Loucy (cell line): ENCODE measurements at regions not wholly inside any gene's neighbourhood (a gene's known extent, or its start where the extent isn't known, plus 50 kb on each side); places are given as distances from the start of the nearest gene placed in this dataset.

Source experiments
- H2AFZ ChIP-seq: fragments of 200-600 bp; sonication (generic); 2 replicates; pipeline ENCODE4 v1.6.0; 2016; ENCODE audit warnings: antibody characterized with exemption, mild to moderate bottlenecking, low read length, moderate library complexity
- H3F3A ChIP-seq: fragments of 200-600 bp; 2 replicates; pipeline ENCODE4 v1.6.0; 2016; ENCODE audit warnings: antibody characterized with exemption, low read depth, mild to moderate bottlenecking
- H3K27me3 ChIP-seq: fragments of 200-600 bp; sonication (generic); 2 replicates; pipeline ENCODE4 v1.6.1; 2014; ENCODE audit warnings: low read length, mild to moderate bottlenecking; ENCODE audit not compliant: insufficient read depth, poor library complexity, severe bottlenecking
- H3K36me3 ChIP-seq: fragments of 200-600 bp; sonication (generic); 2 replicates; pipeline ENCODE4 v1.6.1; 2016; ENCODE audit warnings: low read length; ENCODE audit not compliant: insufficient read depth
- H3K4me1 ChIP-seq: fragments of 200-600 bp; sonication (generic); 2 replicates; pipeline ENCODE4 v1.5.1; 2014; ENCODE audit warnings: low read length, mild to moderate bottlenecking; ENCODE audit not compliant: insufficient read depth, poor library complexity, severe bottlenecking
- H3K4me2 ChIP-seq: fragments of 200-600 bp; sonication (generic); 2 replicates; pipeline ENCODE4 v1.6.0; 2014; ENCODE audit warnings: antibody characterized with exemption, low read length, low read depth, mild to moderate bottlenecking; ENCODE audit not compliant: poor library complexity, severe bottlenecking
- H3K4me3 ChIP-seq: fragments of 200-600 bp; sonication (generic); 2 replicates; pipeline ENCODE4 v1.5.1; 2014; ENCODE audit warnings: low read length, mild to moderate bottlenecking, mixed read lengths; ENCODE audit not compliant: poor library complexity, severe bottlenecking
- H3K79me2 ChIP-seq: fragments of 200-600 bp; sonication (generic); 2 replicates; pipeline ENCODE4 v1.6.1; 2014; ENCODE audit warnings: low read length; ENCODE audit not compliant: insufficient read depth
- H3K9ac ChIP-seq: fragments of 200-600 bp; sonication (generic); 2 replicates; pipeline ENCODE4 v1.6.0; 2014; ENCODE audit warnings: mild to moderate bottlenecking, low read depth, low read length, moderate library complexity; ENCODE audit not compliant: poor library complexity, severe bottlenecking
- H3K9me2 ChIP-seq: fragments of 200-600 bp; sonication (generic); replicated peaks from 2 replicates; pipeline ENCODE4 v1.6.1; 2016; ENCODE audit warnings: low read depth, low read length, mixed read lengths
- H3K9me3 ChIP-seq: fragments of 200-600 bp; sonication (generic); 2 replicates; pipeline ENCODE4 v1.6.1; 2014; ENCODE audit warnings: mild to moderate bottlenecking, antibody characterized with exemption, low read length, low read depth; ENCODE audit not compliant: insufficient read depth
- H4K20me1 ChIP-seq: fragments of 200-600 bp; sonication (generic); 2 replicates; pipeline ENCODE4 v1.6.0; 2014; ENCODE audit warnings: antibody characterized with exemption, low read length, mild to moderate bottlenecking; ENCODE audit not compliant: insufficient read depth, poor library complexity, severe bottlenecking
- EZH2phosphoT487 ChIP-seq: fragments of 200-600 bp; IDR thresholded peaks from 2 replicates; pipeline ENCODE4 v1.6.1; 2018; ENCODE audit warnings: antibody characterized with exemption, mild to moderate bottlenecking, moderate library complexity, borderline replicate concordance
- TF ChIP-seq, protein P1 (sequence below): fragments of 200-600 bp; sonication (generic); conservative IDR thresholded peaks from 2 replicates; pipeline ENCODE4 v1.5.1; 2014; ENCODE audit warnings: mild to moderate bottlenecking, antibody characterized with exemption, low read length

DNA sequence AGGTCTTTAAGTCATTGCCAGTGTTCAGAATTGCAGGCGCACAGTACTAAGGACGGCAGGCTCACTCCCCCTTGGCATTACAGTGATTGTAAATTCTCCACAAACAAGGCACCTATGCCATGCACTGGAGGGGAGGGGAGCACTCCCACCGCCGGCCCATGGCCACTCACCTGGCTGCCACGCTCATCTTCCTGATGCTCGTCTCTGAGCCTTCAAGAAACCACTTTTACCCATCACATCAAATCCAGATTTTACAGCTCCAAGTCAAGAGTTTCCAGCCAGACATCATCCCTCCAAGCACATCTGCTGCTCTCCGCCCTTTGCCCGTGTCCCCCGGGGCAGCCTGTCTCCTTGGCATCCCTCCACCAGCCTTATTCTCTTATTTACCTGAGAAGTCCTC is 350.2 kb upstream of the SHH start:
- H3K27me3 ChIP-seq = no peaks in the 10 kb centered on the region
- no peak overlapping the region for H3K9ac ChIP-seq
- no peaks in the 10 kb centered on the region for H4K20me1 ChIP-seq
- H3K4me1 ChIP-seq = no peaks in the 10 kb centered on the region
- H3K36me3 ChIP-seq = no peaks in the 10 kb centered on the region
- no peak overlapping the region for H3K4me2 ChIP-seq
- no peak overlapping the region for H3K4me3 ChIP-seq
- H3K79me2 ChIP-seq = no peaks in the 10 kb centered on the region
- H3K9me3 ChIP-seq = peaks cover 2% of the 10 kb centered on the region; the same call in 1 of the 2 replicates
- no peaks in the 10 kb centered on the region for H3F3A ChIP-seq
- TF ChIP-seq, protein P1, sequence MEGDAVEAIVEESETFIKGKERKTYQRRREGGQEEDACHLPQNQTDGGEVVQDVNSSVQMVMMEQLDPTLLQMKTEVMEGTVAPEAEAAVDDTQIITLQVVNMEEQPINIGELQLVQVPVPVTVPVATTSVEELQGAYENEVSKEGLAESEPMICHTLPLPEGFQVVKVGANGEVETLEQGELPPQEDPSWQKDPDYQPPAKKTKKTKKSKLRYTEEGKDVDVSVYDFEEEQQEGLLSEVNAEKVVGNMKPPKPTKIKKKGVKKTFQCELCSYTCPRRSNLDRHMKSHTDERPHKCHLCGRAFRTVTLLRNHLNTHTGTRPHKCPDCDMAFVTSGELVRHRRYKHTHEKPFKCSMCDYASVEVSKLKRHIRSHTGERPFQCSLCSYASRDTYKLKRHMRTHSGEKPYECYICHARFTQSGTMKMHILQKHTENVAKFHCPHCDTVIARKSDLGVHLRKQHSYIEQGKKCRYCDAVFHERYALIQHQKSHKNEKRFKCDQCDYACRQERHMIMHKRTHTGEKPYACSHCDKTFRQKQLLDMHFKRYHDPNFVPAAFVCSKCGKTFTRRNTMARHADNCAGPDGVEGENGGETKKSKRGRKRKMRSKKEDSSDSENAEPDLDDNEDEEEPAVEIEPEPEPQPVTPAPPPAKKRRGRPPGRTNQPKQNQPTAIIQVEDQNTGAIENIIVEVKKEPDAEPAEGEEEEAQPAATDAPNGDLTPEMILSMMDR = no peak
- TF ChIP-seq EZH2phosphoT487 = no peak
- no peak overlapping the region for H2AFZ ChIP-seq
- no peaks in the 10 kb centered on the region for H3K9me2 ChIP-seq

DNA sequence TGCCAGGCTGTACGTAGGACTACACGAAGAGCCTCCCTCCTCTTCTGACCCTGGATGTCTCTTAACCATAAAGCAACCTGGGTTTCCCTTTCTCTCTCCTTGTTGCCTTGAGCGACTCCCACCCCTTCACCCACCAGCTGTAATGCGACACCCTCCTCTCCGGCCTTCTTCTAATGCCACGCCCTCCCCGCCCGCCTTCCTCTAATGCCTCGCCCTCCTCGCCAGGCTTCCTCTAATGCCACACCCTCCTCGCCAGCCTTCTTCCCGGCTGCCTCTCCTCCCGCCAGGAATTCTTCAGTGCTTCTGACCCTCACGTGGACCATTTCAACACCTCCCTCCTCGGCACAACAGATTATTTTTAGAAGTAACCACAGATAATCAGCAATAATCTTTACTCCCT is 348.5 kb upstream of the SHH start:
- H4K20me1 ChIP-seq = no peaks in the 10 kb centered on the region
- no peak overlapping the region for H2AFZ ChIP-seq
- no peak for TF ChIP-seq EZH2phosphoT487
- TF ChIP-seq, protein P1 = no peak

DNA sequence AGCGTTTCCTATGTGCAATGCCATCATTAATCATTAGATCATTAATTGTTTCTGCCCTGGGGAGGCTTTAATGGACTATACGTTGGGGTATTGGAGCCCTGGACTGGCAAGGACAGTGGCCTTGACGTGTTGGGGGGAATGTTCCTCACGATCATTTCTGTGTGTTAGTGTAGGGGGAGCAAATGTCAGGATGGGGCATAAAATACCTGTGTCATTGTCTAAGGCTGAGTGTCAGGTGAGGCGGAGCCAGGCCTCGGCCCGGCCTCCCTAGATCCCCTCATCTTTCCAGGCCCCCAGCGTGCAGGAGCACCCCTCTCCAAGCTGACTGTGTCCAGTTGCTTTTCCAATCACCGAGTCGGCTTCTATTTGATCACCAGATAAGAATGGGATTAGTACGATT is 346.4 kb upstream of the SHH start:
- H3K9me2 ChIP-seq = no peaks in the 10 kb centered on the region
- no peaks in the 10 kb centered on the region for H3K27me3 ChIP-seq
- H3K4me3 ChIP-seq = no peak overlapping the region
- no peaks in the 10 kb centered on the region for H3K4me1 ChIP-seq
- H3K4me2 ChIP-seq = no peak overlapping the region
- H2AFZ ChIP-seq = no peak overlapping the region
- no peaks in the 10 kb centered on the region for H4K20me1 ChIP-seq
- H3K9me3 ChIP-seq = peaks cover 2% of the 10 kb centered on the region; the same call in 1 of the 2 replicates
- no peaks in the 10 kb centered on the region for H3K36me3 ChIP-seq
- H3F3A ChIP-seq = no peaks in the 10 kb centered on the region
- H3K9ac ChIP-seq = no peak overlapping the region
- H3K79me2 ChIP-seq = no peaks in the 10 kb centered on the region
- TF ChIP-seq, protein P1 = no peak
- no peak for TF ChIP-seq EZH2phosphoT487

More for the DNA sequence above, 348.5 kb upstream of the SHH start:
- no peaks in the 10 kb centered on the region for H3K79me2 ChIP-seq
- H3F3A ChIP-seq = no peaks in the 10 kb centered on the region
- peaks cover 2% of the 10 kb centered on the region; the same call in 1 of the 2 replicates for H3K9me3 ChIP-seq
- no peak overlapping the region for H3K9ac ChIP-seq
- no peak overlapping the region for H3K4me2 ChIP-seq
- H3K36me3 ChIP-seq = no peaks in the 10 kb centered on the region
- no peak overlapping the region for H3K4me3 ChIP-seq
- H3K9me2 ChIP-seq = no peaks in the 10 kb centered on the region
- H3K4me1 ChIP-seq = no peaks in the 10 kb centered on the region
- no peaks in the 10 kb centered on the region for H3K27me3 ChIP-seq
